ENCODE measurements at regions not wholly inside any gene's neighbourhood (a gene's known extent, or its start where the extent isn't known, plus 50 kb on each side); places are given as distances from the start of the nearest gene placed in this dataset.
"Not testable (repeated sequence)": the region's sequence is repeated elsewhere in the genome, so short reads cannot be mapped to it uniquely, and the experiment has no call there.

GRCh38 chr10:25831080-25831479, 102.9 kb upstream of the MYO3A start:
- Histone ChIP-seq H3K9me2 (replicated peaks; ENCODE audit: insufficient read depth, low read length) (no peaks in the 10 kb centered on the region), H4K20me1 (ENCODE audit: insufficient read depth, low read depth, low read length) (no peaks in the 10 kb centered on the region), H3K4me3 (ENCODE audit: low read length) (no peak overlapping the region), H3K27me3 (ENCODE audit: low read length) (no peaks in the 10 kb centered on the region), H3K9me3 (ENCODE audit: low read length) (no peaks in the 10 kb centered on the region), H3K4me1 (ENCODE audit: low read length) (no peaks in the 10 kb centered on the region), H2AFZ (ENCODE audit: low read length) (no peak overlapping the region), H3K79me2 (ENCODE audit: low read length) (no peaks in the 10 kb centered on the region), H3K27ac (ENCODE audit: low read length) (no peak overlapping the region), H3K4me2 (ENCODE audit: low read depth, low read length, poor library complexity, severe bottlenecking) (no peak overlapping the region), H3K9ac (ENCODE audit: low read length) (no peak overlapping the region), H3K36me3 (ENCODE audit: insufficient read depth, low read length) (no peaks in the 10 kb centered on the region)
- DNase-seq, result no peak

DNA sequence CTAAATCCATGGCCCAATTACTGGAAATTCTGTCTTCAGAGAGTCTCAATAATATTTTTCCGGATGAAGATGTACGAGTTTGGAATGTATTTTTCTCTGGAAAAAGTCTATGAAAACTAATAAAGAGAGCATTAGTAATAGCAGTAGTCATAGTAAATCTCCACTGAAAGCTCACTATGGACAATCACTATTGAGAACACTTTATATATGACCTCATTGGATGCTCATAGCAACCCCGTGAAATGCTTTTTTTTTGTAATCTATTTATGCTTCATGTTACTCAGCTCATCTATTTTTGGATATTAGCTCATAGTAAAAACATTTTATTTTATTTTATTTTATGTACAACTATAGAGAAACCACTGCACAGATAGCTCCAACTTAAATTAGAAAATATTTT, 94.3 kb upstream of the MYO3A start:
- H4K20me1 ChIP-seq (ENCODE audit: insufficient read depth, low read depth, low read length), result no peaks in the 10 kb centered on the region
- H3K9me2 ChIP-seq (replicated peaks; ENCODE audit: insufficient read depth, low read length), result no peaks in the 10 kb centered on the region
- H3K4me2 ChIP-seq (ENCODE audit: low read depth, low read length, poor library complexity, severe bottlenecking), result no peak overlapping the region
- H3K36me3 ChIP-seq (ENCODE audit: insufficient read depth, low read length), result no peaks in the 10 kb centered on the region
- no peaks in the 10 kb centered on the region for H3K27me3 ChIP-seq (ENCODE audit: low read length)
- H2AFZ ChIP-seq (ENCODE audit: low read length), result no peak overlapping the region
- no peak overlapping the region for H3K4me3 ChIP-seq (ENCODE audit: low read length)
- no peaks in the 10 kb centered on the region for H3K4me1 ChIP-seq (ENCODE audit: low read length)
- no peak for DNase-seq
- no peak overlapping the region for H3K27ac ChIP-seq (ENCODE audit: low read length)
- H3K79me2 ChIP-seq (ENCODE audit: low read length), result no peaks in the 10 kb centered on the region
- no peaks in the 10 kb centered on the region for H3K9me3 ChIP-seq (ENCODE audit: low read length)
- no peak overlapping the region for H3K9ac ChIP-seq (ENCODE audit: low read length)

- not testable (repeated sequence) for H2AFZ ChIP-seq (ENCODE audit: low read length); H3K27ac ChIP-seq (ENCODE audit: low read length); H3K4me1 ChIP-seq (ENCODE audit: low read length); DNase-seq; H3K79me2 ChIP-seq (ENCODE audit: low read length); H3K9me3 ChIP-seq (ENCODE audit: low read length); H3K27me3 ChIP-seq (ENCODE audit: low read length); H3K4me2 ChIP-seq (ENCODE audit: low read depth, low read length, poor library complexity, severe bottlenecking); H3K4me3 ChIP-seq (ENCODE audit: low read length); H3K9me2 ChIP-seq (replicated peaks; ENCODE audit: insufficient read depth, low read length); H4K20me1 ChIP-seq (ENCODE audit: insufficient read depth, low read depth, low read length); H3K36me3 ChIP-seq (ENCODE audit: insufficient read depth, low read length); H3K9ac ChIP-seq (ENCODE audit: low read length)
Observed at GRCh38 chr10:25840875-25841274, 93.2 kb upstream of the MYO3A start.

- H3K4me3 ChIP-seq (ENCODE audit: low read length), result no peak overlapping the region
- no peaks in the 10 kb centered on the region for H3K27me3 ChIP-seq (ENCODE audit: low read length)
- no peaks in the 10 kb centered on the region for H3K9me3 ChIP-seq (ENCODE audit: low read length)
- H2AFZ ChIP-seq (ENCODE audit: low read length), result no peak overlapping the region
- H3K9ac ChIP-seq (ENCODE audit: low read length), result no peak overlapping the region
- H4K20me1 ChIP-seq (ENCODE audit: insufficient read depth, low read depth, low read length), result no peaks in the 10 kb centered on the region
- no peak for DNase-seq
- H3K36me3 ChIP-seq (ENCODE audit: insufficient read depth, low read length), result no peaks in the 10 kb centered on the region
- no peaks in the 10 kb centered on the region for H3K79me2 ChIP-seq (ENCODE audit: low read length)
- no peaks in the 10 kb centered on the region for H3K9me2 ChIP-seq (replicated peaks; ENCODE audit: insufficient read depth, low read length)
- no peak overlapping the region for H3K4me2 ChIP-seq (ENCODE audit: low read depth, low read length, poor library complexity, severe bottlenecking)
- H3K4me1 ChIP-seq (ENCODE audit: low read length), result no peaks in the 10 kb centered on the region
- no peak overlapping the region for H3K27ac ChIP-seq (ENCODE audit: low read length)
Observed at GRCh38 chr10:25842146-25842545, 91.9 kb upstream of the MYO3A start.

GRCh38 chr10:25843551-25844170, 90.4 kb upstream of the MYO3A start:
- H3K4me3 ChIP-seq (ENCODE audit: low read length), result no peak overlapping the region
- no peak overlapping the region for H3K9ac ChIP-seq (ENCODE audit: low read length)
- H3K9me2 ChIP-seq (replicated peaks; ENCODE audit: insufficient read depth, low read length), result no peaks in the 10 kb centered on the region
- no peaks in the 10 kb centered on the region for H3K27me3 ChIP-seq (ENCODE audit: low read length)
- H2AFZ ChIP-seq (ENCODE audit: low read length), result no peak overlapping the region
- H3K4me2 ChIP-seq (ENCODE audit: low read depth, low read length, poor library complexity, severe bottlenecking), result no peak overlapping the region
- no peaks in the 10 kb centered on the region for H3K9me3 ChIP-seq (ENCODE audit: low read length)
- H4K20me1 ChIP-seq (ENCODE audit: insufficient read depth, low read depth, low read length), result no peaks in the 10 kb centered on the region
- no peaks in the 10 kb centered on the region for H3K79me2 ChIP-seq (ENCODE audit: low read length)
- H3K27ac ChIP-seq (ENCODE audit: low read length), result no peak overlapping the region
- no peak for DNase-seq
- H3K4me1 ChIP-seq (ENCODE audit: low read length), result no peaks in the 10 kb centered on the region
- H3K36me3 ChIP-seq (ENCODE audit: insufficient read depth, low read length), result no peaks in the 10 kb centered on the region

- not testable (repeated sequence) for H2AFZ ChIP-seq (ENCODE audit: low read length); H3K4me3 ChIP-seq (ENCODE audit: low read length); H3K9me3 ChIP-seq (ENCODE audit: low read length); H3K4me1 ChIP-seq (ENCODE audit: low read length); H3K36me3 ChIP-seq (ENCODE audit: insufficient read depth, low read length); H4K20me1 ChIP-seq (ENCODE audit: insufficient read depth, low read depth, low read length); H3K27ac ChIP-seq (ENCODE audit: low read length); H3K4me2 ChIP-seq (ENCODE audit: low read depth, low read length, poor library complexity, severe bottlenecking); H3K9ac ChIP-seq (ENCODE audit: low read length); DNase-seq; H3K9me2 ChIP-seq (replicated peaks; ENCODE audit: insufficient read depth, low read length); H3K27me3 ChIP-seq (ENCODE audit: low read length); H3K79me2 ChIP-seq (ENCODE audit: low read length)
Observed at GRCh38 chr10:25844716-25845115, 89.3 kb upstream of the MYO3A start.

- no peak overlapping the region for H3K4me3 ChIP-seq (ENCODE audit: low read length)
- H3K4me1 ChIP-seq (ENCODE audit: low read length), result no peaks in the 10 kb centered on the region
- no peaks in the 10 kb centered on the region for H3K9me2 ChIP-seq (replicated peaks; ENCODE audit: insufficient read depth, low read length)
- H2AFZ ChIP-seq (ENCODE audit: low read length), result no peak overlapping the region
- H3K79me2 ChIP-seq (ENCODE audit: low read length), result no peaks in the 10 kb centered on the region
- no peaks in the 10 kb centered on the region for H4K20me1 ChIP-seq (ENCODE audit: insufficient read depth, low read depth, low read length)
- no peak overlapping the region for H3K9ac ChIP-seq (ENCODE audit: low read length)
- H3K9me3 ChIP-seq (ENCODE audit: low read length), result no peaks in the 10 kb centered on the region
- no peak overlapping the region for H3K27ac ChIP-seq (ENCODE audit: low read length)
- no peak for DNase-seq
- no peaks in the 10 kb centered on the region for H3K27me3 ChIP-seq (ENCODE audit: low read length)
- H3K36me3 ChIP-seq (ENCODE audit: insufficient read depth, low read length), result no peaks in the 10 kb centered on the region
- no peak overlapping the region for H3K4me2 ChIP-seq (ENCODE audit: low read depth, low read length, poor library complexity, severe bottlenecking)
Observed at GRCh38 chr10:25849268-25849667, 84.8 kb upstream of the MYO3A start.

GRCh38 chr10:25849988-25850387, 84.0 kb upstream of the MYO3A start:
- H3K27ac ChIP-seq (ENCODE audit: low read length), result no peak overlapping the region
- H3K4me2 ChIP-seq (ENCODE audit: low read depth, low read length, poor library complexity, severe bottlenecking), result no peak overlapping the region
- H4K20me1 ChIP-seq (ENCODE audit: insufficient read depth, low read depth, low read length), result no peaks in the 10 kb centered on the region
- H3K36me3 ChIP-seq (ENCODE audit: insufficient read depth, low read length), result no peaks in the 10 kb centered on the region
- H3K4me1 ChIP-seq (ENCODE audit: low read length), result no peaks in the 10 kb centered on the region
- H3K9me2 ChIP-seq (replicated peaks; ENCODE audit: insufficient read depth, low read length), result no peaks in the 10 kb centered on the region
- H3K9me3 ChIP-seq (ENCODE audit: low read length), result no peaks in the 10 kb centered on the region
- DNase-seq, result no peak
- no peaks in the 10 kb centered on the region for H3K79me2 ChIP-seq (ENCODE audit: low read length)
- no peaks in the 10 kb centered on the region for H3K27me3 ChIP-seq (ENCODE audit: low read length)
- H3K4me3 ChIP-seq (ENCODE audit: low read length), result no peak overlapping the region
- no peak overlapping the region for H2AFZ ChIP-seq (ENCODE audit: low read length)
- no peak overlapping the region for H3K9ac ChIP-seq (ENCODE audit: low read length)

GRCh38 chr10:25851548-25851947, 82.5 kb upstream of the MYO3A start:
- Histone ChIP-seq H3K9ac (ENCODE audit: low read length) (no peak overlapping the region), H3K4me2 (ENCODE audit: low read depth, low read length, poor library complexity, severe bottlenecking) (no peak overlapping the region), H3K9me2 (replicated peaks; ENCODE audit: insufficient read depth, low read length) (no peaks in the 10 kb centered on the region), H3K27ac (ENCODE audit: low read length) (no peak overlapping the region), H3K4me3 (ENCODE audit: low read length) (no peak overlapping the region), H3K27me3 (ENCODE audit: low read length) (no peaks in the 10 kb centered on the region), H3K79me2 (ENCODE audit: low read length) (no peaks in the 10 kb centered on the region), H3K9me3 (ENCODE audit: low read length) (no peaks in the 10 kb centered on the region), H3K4me1 (ENCODE audit: low read length) (no peaks in the 10 kb centered on the region), H4K20me1 (ENCODE audit: insufficient read depth, low read depth, low read length) (no peaks in the 10 kb centered on the region), H2AFZ (ENCODE audit: low read length) (no peak overlapping the region), H3K36me3 (ENCODE audit: insufficient read depth, low read length) (no peaks in the 10 kb centered on the region)
- DNase-seq, result no peak

Data from Karpas-422 (cell line).